ENCODE measurements at regions not wholly inside any gene's neighbourhood (a gene's known extent, or its start where the extent isn't known, plus 50 kb on each side); places are given as distances from the start of the nearest gene placed in this dataset.

DNA sequence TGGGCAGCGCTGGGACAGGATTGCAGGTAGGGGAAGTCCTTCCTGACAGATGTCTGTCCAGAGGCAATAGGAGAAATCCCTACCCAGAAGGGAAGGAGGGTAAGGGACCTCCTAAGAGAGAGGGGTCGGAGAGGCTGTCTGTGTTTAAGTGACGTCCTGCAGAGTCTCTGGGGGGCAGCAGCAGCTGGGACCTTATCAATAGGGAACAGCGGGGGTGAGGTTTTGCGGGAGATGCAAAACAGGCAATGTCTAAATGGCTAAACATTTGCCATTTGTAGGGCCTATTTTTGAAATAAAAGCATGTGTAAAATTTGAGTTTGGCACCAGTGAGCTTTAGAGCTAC lies 108.7 kb upstream of the HS6ST1 start (continued):
- TF ChIP-seq, protein P1, sequence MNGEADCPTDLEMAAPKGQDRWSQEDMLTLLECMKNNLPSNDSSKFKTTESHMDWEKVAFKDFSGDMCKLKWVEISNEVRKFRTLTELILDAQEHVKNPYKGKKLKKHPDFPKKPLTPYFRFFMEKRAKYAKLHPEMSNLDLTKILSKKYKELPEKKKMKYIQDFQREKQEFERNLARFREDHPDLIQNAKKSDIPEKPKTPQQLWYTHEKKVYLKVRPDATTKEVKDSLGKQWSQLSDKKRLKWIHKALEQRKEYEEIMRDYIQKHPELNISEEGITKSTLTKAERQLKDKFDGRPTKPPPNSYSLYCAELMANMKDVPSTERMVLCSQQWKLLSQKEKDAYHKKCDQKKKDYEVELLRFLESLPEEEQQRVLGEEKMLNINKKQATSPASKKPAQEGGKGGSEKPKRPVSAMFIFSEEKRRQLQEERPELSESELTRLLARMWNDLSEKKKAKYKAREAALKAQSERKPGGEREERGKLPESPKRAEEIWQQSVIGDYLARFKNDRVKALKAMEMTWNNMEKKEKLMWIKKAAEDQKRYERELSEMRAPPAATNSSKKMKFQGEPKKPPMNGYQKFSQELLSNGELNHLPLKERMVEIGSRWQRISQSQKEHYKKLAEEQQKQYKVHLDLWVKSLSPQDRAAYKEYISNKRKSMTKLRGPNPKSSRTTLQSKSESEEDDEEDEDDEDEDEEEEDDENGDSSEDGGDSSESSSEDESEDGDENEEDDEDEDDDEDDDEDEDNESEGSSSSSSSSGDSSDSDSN (IDR thresholded peaks at IDR 0.05; ENCODE audit: borderline replicate concordance in 1 of 2, low read depth in 2 of 2, low read length in 2 of 2): no peak
- TF ChIP-seq ELF1 (tag; IDR thresholded peaks at IDR 0.05) (no peak), POLR2G (IDR thresholded peaks at IDR 0.05; ENCODE audit: low read depth, low read length) (no peak)
- TF ChIP-seq, protein P2, sequence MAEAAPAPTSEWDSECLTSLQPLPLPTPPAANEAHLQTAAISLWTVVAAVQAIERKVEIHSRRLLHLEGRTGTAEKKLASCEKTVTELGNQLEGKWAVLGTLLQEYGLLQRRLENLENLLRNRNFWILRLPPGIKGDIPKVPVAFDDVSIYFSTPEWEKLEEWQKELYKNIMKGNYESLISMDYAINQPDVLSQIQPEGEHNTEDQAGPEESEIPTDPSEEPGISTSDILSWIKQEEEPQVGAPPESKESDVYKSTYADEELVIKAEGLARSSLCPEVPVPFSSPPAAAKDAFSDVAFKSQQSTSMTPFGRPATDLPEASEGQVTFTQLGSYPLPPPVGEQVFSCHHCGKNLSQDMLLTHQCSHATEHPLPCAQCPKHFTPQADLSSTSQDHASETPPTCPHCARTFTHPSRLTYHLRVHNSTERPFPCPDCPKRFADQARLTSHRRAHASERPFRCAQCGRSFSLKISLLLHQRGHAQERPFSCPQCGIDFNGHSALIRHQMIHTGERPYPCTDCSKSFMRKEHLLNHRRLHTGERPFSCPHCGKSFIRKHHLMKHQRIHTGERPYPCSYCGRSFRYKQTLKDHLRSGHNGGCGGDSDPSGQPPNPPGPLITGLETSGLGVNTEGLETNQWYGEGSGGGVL (CRISPR knock-in tag; IDR thresholded peaks at IDR 0.05): no peak

DNA sequence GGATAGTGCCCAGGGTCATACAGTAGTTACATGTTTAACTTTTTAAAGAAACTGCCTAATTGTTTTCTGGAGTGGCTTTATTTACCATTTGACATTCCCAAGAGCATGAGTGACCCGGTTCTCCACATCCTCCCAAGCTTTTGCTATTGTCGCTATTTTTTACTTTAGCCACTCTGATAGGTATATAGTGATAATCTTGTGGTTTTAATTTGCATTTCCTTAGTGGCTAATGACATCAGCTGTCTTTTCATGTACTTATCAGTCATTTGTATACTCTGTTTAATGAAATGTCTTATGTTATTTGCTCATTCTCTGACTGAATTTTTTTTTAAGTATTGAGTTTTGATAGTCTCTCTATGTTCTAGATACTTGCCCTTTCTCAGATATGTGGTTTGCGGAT lies 109.7 kb upstream of the HS6ST1 start:
- in situ Hi-C loops (cut with MboI): no loop called here
- Histone ChIP-seq H3K27me3 (ENCODE audit: control insufficient read depth in 2 of 2, insufficient read depth in 2 of 2, low read length in 2 of 2) (peaks cover 2 to 16% of the 10 kb centered on the region in 2 experiments), H3K4me3 (no peak overlapping the region), H3K27ac (ENCODE audit: extremely low read depth, low read depth, low read length) (no peak overlapping the region), H3K79me2 (ENCODE audit: control insufficient read depth, insufficient read depth, low read length) (no peaks in the 10 kb centered on the region), H3K9me3 (replicated peaks; ENCODE audit: control insufficient read depth, insufficient read depth, low read depth, low read length) (no peaks in the 10 kb centered on the region), H4K20me1 (replicated peaks; ENCODE audit: control insufficient read depth, insufficient read depth, low read length) (no peaks in the 10 kb centered on the region), H3K9ac (ENCODE audit: insufficient read depth in 1 of 2, low read depth in 2 of 2, low read length in 2 of 2) (no peak overlapping the region), H3K4me1 (replicated peaks in 1 of 2; ENCODE audit: control insufficient read depth in 2 of 2, insufficient read depth in 2 of 2, low read length in 2 of 2) (no peaks in the 10 kb centered on the region), H3K9me1 (ENCODE audit: control insufficient read depth, insufficient read depth, low read length) (no peaks in the 10 kb centered on the region), H3K36me3 (ENCODE audit: control insufficient read depth, insufficient read depth, low read length) (no peaks in the 10 kb centered on the region), H3K4me2 (ENCODE audit: insufficient read depth, low read length) (no peak overlapping the region), H2AFZ (ENCODE audit: low read depth, low read length) (no peak overlapping the region)
- ChIA-PET POLR2A (no interaction called here), CTCF (ENCODE audit: low intra/inter-chr PET ratio) (no interaction called here)
- WGBS (ENCODE audit: insufficient coverage, low coverage, missing lambda C conversion rate): 4% methylated on average over 3 of the region's 3 CpGs
- intact Hi-C loops (cut with micrococcal nuclease): no loop called here
- ATAC-seq (no peak), DNase-seq (ENCODE audit: extremely low read depth in 1 of 4, low spot score in 3 of 4) (no peak), FAIRE-seq (no peak)
- no TSS peak for BruUV-seq (replicated peaks)
- TF ChIP-seq, protein P3, sequence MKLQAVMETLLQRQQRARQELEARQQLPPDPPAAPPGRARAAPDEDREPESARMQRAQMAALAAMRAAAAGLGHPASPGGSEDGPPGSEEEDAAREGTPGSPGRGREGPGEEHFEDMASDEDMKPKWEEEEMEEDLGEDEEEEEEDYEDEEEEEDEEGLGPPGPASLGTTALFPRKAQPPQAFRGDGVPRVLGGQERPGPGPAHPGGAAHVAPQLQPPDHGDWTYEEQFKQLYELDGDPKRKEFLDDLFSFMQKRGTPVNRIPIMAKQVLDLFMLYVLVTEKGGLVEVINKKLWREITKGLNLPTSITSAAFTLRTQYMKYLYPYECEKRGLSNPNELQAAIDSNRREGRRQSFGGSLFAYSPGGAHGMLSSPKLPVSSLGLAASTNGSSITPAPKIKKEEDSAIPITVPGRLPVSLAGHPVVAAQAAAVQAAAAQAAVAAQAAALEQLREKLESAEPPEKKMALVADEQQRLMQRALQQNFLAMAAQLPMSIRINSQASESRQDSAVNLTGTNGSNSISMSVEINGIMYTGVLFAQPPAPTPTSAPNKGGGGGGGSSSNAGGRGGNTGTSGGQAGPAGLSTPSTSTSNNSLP (IDR thresholded peaks at IDR 0.05; ENCODE audit: borderline replicate concordance, low read depth, low read length): no peak
- TF ChIP-seq, protein P4, sequence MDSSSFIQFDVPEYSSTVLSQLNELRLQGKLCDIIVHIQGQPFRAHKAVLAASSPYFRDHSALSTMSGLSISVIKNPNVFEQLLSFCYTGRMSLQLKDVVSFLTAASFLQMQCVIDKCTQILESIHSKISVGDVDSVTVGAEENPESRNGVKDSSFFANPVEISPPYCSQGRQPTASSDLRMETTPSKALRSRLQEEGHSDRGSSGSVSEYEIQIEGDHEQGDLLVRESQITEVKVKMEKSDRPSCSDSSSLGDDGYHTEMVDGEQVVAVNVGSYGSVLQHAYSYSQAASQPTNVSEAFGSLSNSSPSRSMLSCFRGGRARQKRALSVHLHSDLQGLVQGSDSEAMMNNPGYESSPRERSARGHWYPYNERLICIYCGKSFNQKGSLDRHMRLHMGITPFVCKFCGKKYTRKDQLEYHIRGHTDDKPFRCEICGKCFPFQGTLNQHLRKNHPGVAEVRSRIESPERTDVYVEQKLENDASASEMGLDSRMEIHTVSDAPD (CRISPR knock-in tag; IDR thresholded peaks at IDR 0.05): no peak
- no peak for TF ChIP-seq FOXM1 (IDR thresholded peaks at IDR 0.05; ENCODE audit: low read depth)
- TF ChIP-seq FOXM1 (CRISPR knock-in tag; IDR thresholded peaks at IDR 0.05; ENCODE audit: low read depth): no peak
- TF ChIP-seq, protein P5, sequence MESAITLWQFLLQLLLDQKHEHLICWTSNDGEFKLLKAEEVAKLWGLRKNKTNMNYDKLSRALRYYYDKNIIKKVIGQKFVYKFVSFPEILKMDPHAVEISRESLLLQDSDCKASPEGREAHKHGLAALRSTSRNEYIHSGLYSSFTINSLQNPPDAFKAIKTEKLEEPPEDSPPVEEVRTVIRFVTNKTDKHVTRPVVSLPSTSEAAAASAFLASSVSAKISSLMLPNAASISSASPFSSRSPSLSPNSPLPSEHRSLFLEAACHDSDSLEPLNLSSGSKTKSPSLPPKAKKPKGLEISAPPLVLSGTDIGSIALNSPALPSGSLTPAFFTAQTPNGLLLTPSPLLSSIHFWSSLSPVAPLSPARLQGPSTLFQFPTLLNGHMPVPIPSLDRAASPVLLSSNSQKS (CRISPR knock-in tag; IDR thresholded peaks at IDR 0.05): no peak
- TF ChIP-seq, protein P6, sequence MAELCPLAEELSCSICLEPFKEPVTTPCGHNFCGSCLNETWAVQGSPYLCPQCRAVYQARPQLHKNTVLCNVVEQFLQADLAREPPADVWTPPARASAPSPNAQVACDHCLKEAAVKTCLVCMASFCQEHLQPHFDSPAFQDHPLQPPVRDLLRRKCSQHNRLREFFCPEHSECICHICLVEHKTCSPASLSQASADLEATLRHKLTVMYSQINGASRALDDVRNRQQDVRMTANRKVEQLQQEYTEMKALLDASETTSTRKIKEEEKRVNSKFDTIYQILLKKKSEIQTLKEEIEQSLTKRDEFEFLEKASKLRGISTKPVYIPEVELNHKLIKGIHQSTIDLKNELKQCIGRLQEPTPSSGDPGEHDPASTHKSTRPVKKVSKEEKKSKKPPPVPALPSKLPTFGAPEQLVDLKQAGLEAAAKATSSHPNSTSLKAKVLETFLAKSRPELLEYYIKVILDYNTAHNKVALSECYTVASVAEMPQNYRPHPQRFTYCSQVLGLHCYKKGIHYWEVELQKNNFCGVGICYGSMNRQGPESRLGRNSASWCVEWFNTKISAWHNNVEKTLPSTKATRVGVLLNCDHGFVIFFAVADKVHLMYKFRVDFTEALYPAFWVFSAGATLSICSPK (IDR thresholded peaks at IDR 0.05; ENCODE audit: borderline replicate concordance): no peak
